ENCODE measurements at regions not wholly inside any gene's neighbourhood (a gene's known extent, or its start where the extent isn't known, plus 50 kb on each side); places are given as distances from the start of the nearest gene placed in this dataset.
A peak's percentile ranks its signal among the peaks of the same experiment; 100 is the strongest.

DNA sequence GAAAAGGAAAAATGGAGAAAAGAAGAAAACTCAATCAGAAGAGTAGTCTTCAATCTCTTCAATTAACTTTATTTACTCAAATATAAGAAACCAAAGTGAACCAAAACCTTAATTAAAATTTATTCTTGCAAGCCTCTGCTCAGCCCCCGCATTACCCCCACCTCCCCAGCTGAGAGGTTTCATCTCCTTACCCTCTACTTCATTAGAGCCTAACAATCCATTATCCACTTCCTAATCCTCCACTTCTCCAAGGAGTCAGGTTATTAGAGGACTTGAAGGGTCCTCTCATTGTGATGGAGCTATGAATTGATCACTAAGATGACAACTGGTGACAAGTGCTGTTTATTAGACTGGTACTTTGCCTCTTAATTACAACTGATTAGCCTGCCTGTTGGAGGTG, 956.5 kb downstream of the TFAP2A start:
- H3K27me3 ChIP-seq (ENCODE audit: insufficient read depth, low read length) = no peaks in the 10 kb centered on the region
- H3K36me3 ChIP-seq (ENCODE audit: insufficient read depth, low read depth, low read length) = no peaks in the 10 kb centered on the region
- H3K9ac ChIP-seq (ENCODE audit: low read depth, low read length) = 0 out of 2 replicates have a peak overlapping the region, but pooled peaks have one; percentile 8
- H3K4me3 ChIP-seq (ENCODE audit: low read length) = no peak overlapping the region
- peaks cover 30% of the 10 kb centered on the region; the same call in 1 of the 2 replicates for H3K4me1 ChIP-seq (ENCODE audit: insufficient read depth, low read length)
- H3K27ac ChIP-seq (ENCODE audit: low read length) = no peak overlapping the region
- no peaks in the 10 kb centered on the region for H3K9me3 ChIP-seq (ENCODE audit: insufficient read depth, low read depth, low read length)

DNA sequence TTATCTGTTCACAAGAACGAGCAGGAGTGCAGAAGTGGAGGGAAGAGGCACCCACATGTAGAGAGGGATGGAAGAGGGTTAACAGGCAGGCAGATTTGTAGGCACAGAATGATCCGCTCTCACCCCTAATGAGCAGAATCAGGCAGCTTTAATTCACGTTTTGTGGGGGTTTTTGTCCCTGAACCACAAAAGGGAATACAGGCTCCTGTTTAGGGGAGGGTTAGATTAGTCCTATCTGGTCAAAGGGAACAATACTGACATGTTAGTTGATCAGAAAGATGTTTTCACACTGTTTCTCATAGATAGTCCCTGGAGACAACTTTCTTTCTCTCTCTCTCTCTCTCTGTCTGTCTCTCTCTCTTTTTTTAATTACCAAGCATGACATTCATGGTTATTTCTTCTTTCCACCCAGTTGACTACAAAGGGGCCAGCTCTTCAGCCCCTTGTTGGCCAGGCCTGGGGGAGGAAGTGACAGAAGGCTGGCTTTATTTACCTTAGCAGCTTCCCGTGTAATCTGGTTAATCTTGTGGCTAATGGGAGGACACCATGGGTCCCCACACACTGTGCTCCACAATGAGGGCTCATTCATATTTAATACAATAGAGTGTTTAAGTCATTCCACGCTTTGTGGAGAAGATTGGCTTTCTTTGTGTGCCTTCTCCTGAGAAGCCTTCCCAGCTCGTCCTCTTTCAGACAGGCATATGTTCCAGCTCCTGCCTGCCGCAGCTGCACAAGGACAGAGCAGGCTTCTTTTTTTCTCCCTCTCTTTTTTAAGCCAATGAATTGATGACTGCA, 958.8 kb downstream of the TFAP2A start:
- Histone ChIP-seq H3K9ac (ENCODE audit: low read depth, low read length) (peak overlapping the region; percentile 52), H3K27me3 (ENCODE audit: insufficient read depth, low read length) (no peaks in the 10 kb centered on the region), H3K4me1 (ENCODE audit: insufficient read depth, low read length) (peaks cover 30% of the 10 kb centered on the region; the same call in 1 of the 2 replicates), H3K9me3 (ENCODE audit: insufficient read depth, low read depth, low read length) (peaks cover 5% of the 10 kb centered on the region; the same call in 1 of the 2 replicates), H3K36me3 (ENCODE audit: insufficient read depth, low read depth, low read length) (no peaks in the 10 kb centered on the region), H3K27ac (ENCODE audit: low read length) (peak overlapping the region; percentile 67), H3K4me3 (ENCODE audit: low read length) (peak overlapping the region; percentile 26; the same call in 1 of the 2 replicates)

DNA sequence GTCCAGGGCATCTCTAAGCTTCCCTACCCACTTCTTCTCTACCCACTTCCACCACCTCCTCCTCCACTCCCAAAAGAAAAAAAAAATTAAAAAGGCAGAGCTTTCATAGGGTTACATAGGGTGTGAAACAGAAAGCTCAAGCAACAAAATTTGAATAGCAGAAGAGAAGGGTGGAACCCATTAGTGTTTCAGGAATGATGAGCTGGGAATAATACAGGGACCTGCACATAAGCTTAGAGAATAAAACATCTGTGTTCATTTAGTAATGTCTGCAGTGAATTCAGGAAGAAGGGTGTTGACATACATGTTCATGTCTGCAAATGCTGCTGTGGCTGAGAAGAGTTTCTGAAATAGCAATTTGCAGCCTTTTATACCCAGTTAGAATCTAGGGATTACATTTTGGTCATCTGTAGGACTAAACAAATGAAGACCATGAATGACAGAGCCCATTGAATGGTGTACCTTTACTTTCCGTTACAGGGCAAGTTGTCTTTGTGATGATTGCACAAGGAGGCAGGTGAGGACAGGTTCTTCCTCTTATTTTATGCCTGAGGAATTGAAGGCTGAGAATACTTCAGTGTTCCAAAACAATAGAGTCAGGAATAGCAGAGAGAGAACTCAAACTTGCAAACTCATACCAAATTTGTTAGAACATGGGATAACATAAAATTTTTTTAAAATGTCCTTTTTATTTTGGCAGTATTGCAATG, 975.1 kb downstream of the TFAP2A start:
- Histone ChIP-seq H3K9ac (ENCODE audit: low read depth, low read length) (no peak overlapping the region), H3K4me3 (ENCODE audit: low read length) (no peak overlapping the region), H3K4me1 (ENCODE audit: insufficient read depth, low read length) (no peaks in the 10 kb centered on the region), H3K27me3 (ENCODE audit: insufficient read depth, low read length) (no peaks in the 10 kb centered on the region), H3K36me3 (ENCODE audit: insufficient read depth, low read depth, low read length) (no peaks in the 10 kb centered on the region), H3K9me3 (ENCODE audit: insufficient read depth, low read depth, low read length) (no peaks in the 10 kb centered on the region; the same call in 1 of the 2 replicates), H3K27ac (ENCODE audit: low read length) (no peak overlapping the region)

DNA sequence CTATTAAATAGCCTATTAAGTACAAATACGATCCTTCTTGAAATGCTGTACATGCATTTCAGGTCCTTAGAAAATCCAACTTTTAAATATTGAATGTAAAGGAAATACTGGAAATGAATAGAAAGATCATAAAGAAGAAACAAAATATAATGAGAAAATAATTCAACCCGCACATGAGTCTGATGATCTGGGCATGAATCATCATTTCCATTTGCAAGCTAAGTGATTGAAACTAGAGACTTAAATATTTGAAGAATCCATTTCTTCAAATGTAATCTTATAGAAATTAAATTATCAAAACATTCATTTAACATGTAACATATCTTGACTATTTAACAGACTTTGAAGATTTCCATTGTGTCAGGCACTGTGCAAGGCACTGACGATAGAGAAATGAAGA, 977.0 kb downstream of the TFAP2A start:
- H3K9ac ChIP-seq (ENCODE audit: low read depth, low read length) = no peak overlapping the region
- H3K27me3 ChIP-seq (ENCODE audit: insufficient read depth, low read length) = no peaks in the 10 kb centered on the region
- no peaks in the 10 kb centered on the region for H3K4me1 ChIP-seq (ENCODE audit: insufficient read depth, low read length)
- no peaks in the 10 kb centered on the region for H3K36me3 ChIP-seq (ENCODE audit: insufficient read depth, low read depth, low read length)
- no peak overlapping the region for H3K4me3 ChIP-seq (ENCODE audit: low read length)
- H3K9me3 ChIP-seq (ENCODE audit: insufficient read depth, low read depth, low read length) = no peaks in the 10 kb centered on the region
- H3K27ac ChIP-seq (ENCODE audit: low read length) = no peak overlapping the region

DNA sequence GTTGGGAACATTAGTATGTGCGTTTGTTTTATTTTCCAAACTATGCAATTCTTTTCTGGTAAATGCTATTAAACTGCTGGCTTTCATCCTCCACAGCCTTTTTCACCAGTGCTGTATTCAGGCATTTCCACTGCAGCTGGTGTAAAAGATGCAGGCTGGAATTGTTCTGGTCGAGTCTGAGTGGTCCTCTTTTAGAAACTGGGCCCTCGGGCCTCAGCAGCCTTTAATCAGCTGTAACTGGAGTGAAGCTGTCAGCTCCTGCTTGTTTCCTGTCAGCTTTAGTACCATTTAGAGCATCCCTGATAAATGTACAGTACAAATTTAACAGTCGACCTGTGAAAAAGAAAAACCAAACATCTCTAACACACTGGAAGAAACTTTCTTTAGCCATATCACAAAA, 979.6 kb downstream of the TFAP2A start:
- H3K4me3 ChIP-seq (ENCODE audit: low read length) = no peak overlapping the region
- H3K27ac ChIP-seq (ENCODE audit: low read length) = no peak overlapping the region
- no peaks in the 10 kb centered on the region for H3K4me1 ChIP-seq (ENCODE audit: insufficient read depth, low read length)
- no peak overlapping the region for H3K9ac ChIP-seq (ENCODE audit: low read depth, low read length)
- H3K27me3 ChIP-seq (ENCODE audit: insufficient read depth, low read length) = no peaks in the 10 kb centered on the region
- no peaks in the 10 kb centered on the region for H3K36me3 ChIP-seq (ENCODE audit: insufficient read depth, low read depth, low read length)
- H3K9me3 ChIP-seq (ENCODE audit: insufficient read depth, low read depth, low read length) = no peaks in the 10 kb centered on the region

DNA sequence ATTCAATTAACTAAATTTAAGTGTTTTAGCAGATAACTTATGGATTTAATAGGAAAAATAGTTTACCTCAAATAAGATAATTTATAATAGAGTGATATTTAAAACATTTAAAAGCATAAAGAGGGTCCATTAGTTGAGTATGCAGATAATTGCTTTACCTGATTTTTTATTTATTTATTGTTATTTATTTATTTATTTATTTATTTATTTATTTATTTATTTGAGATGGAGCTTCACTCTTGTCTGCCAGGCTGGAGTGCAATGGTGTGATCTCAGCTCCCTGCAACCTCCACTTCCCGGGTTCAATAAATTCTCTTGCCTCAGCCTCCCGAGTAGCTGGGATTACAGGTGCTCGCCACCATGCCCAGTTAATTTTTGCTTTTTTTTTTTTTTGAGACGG, 982.9 kb downstream of the TFAP2A start:
- Histone ChIP-seq H3K9ac (ENCODE audit: low read depth, low read length) (no peak overlapping the region), H3K27me3 (ENCODE audit: insufficient read depth, low read length) (no peaks in the 10 kb centered on the region), H3K36me3 (ENCODE audit: insufficient read depth, low read depth, low read length) (no peaks in the 10 kb centered on the region), H3K9me3 (ENCODE audit: insufficient read depth, low read depth, low read length) (no peaks in the 10 kb centered on the region), H3K27ac (ENCODE audit: low read length) (no peak overlapping the region), H3K4me3 (ENCODE audit: low read length) (no peak overlapping the region), H3K4me1 (ENCODE audit: insufficient read depth, low read length) (no peaks in the 10 kb centered on the region)

DNA sequence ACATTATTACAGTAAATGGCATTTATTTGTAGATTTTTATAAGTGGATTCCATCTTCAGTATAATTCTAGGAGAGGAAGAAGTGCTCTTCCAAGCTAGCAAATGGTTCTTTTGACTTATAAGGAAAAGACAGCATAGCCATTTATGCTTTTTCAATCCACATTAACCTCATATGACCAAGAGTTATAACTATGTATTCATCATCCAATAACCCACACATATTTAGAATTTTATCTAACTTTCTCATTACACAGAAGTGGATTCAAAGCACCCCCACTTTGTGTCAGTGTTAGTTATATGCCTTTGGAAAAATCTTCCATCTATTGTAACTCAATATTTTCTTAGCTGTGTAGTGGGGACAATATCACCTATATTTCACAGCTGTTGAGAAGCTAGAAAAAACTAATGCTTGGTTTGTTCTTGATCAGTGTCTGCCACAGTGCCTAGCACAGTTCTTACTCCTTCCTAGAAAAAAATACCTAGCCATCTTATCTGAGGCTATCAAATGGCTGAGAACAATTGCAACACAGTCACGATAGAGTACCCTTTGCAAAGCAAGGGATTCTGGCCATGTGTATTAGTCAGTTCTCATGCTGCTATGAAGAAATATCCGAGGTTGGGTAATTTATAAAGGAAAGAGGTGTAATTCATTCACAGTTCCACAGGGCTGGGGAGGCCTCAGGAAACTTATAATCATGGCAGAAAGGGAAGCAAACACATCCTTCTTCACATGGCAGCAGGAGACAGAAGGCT, 986.3 kb downstream of the TFAP2A start:
- Histone ChIP-seq H3K36me3 (ENCODE audit: insufficient read depth, low read depth, low read length) (no peaks in the 10 kb centered on the region), H3K9ac (ENCODE audit: low read depth, low read length) (no peak overlapping the region)

DNA sequence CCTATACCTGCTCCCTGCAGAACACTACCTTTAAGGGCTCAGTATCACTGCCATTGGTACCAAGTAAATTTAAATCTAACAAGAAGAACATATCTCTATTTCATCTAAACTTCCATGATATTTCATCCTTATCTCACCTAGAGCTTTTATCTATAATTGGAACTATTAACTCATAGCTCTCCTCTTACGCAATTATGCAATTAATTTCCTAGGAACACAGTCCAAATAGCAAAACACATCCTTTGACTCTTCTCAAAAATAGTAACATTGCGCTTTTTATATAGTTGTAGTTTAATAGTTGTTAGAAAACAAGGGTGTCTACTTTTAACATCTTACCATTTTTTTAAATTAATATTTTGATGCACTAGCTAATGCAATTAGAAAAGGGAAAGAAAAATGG, 986.8 kb upstream of the SLC35B3 start:
- Histone ChIP-seq H3K27ac (ENCODE audit: low read length) (no peak overlapping the region), H3K4me3 (ENCODE audit: low read length) (no peak overlapping the region), H3K36me3 (ENCODE audit: insufficient read depth, low read depth, low read length) (no peaks in the 10 kb centered on the region), H3K4me1 (ENCODE audit: insufficient read depth, low read length) (peaks cover 9% of the 10 kb centered on the region; the same call in 1 of the 2 replicates), H3K9me3 (ENCODE audit: insufficient read depth, low read depth, low read length) (no peaks in the 10 kb centered on the region), H3K27me3 (ENCODE audit: insufficient read depth, low read length) (no peaks in the 10 kb centered on the region), H3K9ac (ENCODE audit: low read depth, low read length) (no peak overlapping the region)

More for the DNA sequence above, 986.3 kb downstream of the TFAP2A start:
- no peaks in the 10 kb centered on the region for H3K27me3 ChIP-seq (ENCODE audit: insufficient read depth, low read length)
- H3K27ac ChIP-seq (ENCODE audit: low read length) = no peak overlapping the region
- H3K4me1 ChIP-seq (ENCODE audit: insufficient read depth, low read length) = peaks cover 6% of the 10 kb centered on the region; the same call in 1 of the 2 replicates
- H3K4me3 ChIP-seq (ENCODE audit: low read length) = no peak overlapping the region
- H3K9me3 ChIP-seq (ENCODE audit: insufficient read depth, low read depth, low read length) = no peaks in the 10 kb centered on the region

DNA sequence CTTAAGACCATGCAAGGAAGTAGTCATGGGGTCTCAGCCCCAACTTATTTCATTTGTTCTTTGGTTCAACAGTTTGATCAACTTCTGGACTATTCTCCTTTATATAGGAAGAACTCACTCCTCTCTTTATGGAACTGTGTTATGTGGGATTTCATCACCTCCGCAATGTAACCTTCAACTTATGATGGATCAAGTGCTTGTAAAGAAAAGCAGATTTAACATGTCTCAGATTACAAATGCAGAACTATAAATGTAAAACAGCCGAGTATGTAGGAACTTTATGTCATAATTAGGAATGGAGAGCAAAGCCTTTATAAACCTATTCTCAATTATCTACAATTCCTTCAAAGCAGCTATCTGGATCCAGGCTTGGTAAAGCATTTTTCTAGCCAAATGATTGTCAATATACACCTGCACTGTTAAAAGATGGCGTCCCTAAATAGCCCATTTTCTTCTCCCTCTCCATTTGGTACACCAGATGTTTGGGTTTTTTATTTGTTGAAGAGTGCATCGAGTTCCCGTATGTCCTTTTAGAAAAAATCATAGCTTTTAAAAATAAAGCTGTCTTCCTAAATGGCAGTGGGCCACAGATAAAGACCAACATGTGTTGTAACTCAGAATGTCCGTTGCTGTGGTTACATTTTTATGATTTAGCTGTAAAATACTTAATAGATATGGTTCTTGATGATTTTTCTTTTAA, 985.1 kb upstream of the SLC35B3 start:
- H3K9ac ChIP-seq (ENCODE audit: low read depth, low read length) = no peak overlapping the region
- H3K27me3 ChIP-seq (ENCODE audit: insufficient read depth, low read length) = no peaks in the 10 kb centered on the region
- no peaks in the 10 kb centered on the region for H3K36me3 ChIP-seq (ENCODE audit: insufficient read depth, low read depth, low read length)
- peaks cover 5% of the 10 kb centered on the region; the same call in 1 of the 2 replicates for H3K4me1 ChIP-seq (ENCODE audit: insufficient read depth, low read length)
- no peak overlapping the region for H3K27ac ChIP-seq (ENCODE audit: low read length)
- H3K4me3 ChIP-seq (ENCODE audit: low read length) = no peak overlapping the region
- H3K9me3 ChIP-seq (ENCODE audit: insufficient read depth, low read depth, low read length) = no peaks in the 10 kb centered on the region

DNA sequence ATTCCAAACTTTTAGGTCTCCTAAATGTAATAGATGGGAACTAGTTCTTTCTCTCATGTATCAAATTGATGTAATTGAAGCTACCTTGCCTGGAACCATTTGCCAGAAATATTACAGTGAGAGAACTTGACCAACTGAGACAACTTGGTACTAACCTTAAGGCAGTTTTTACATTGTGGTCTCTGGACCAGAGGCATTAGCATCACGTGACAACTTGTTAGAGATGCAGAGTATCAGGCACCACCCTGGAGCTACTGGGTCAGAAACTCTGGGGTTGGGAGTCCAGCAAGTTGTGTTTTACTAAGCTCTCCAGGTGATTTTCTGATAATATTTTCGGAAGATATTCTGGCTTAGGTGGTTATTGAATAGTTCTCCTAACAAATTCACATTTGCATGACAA, 982.1 kb upstream of the SLC35B3 start:
- no peaks in the 10 kb centered on the region for H3K9me3 ChIP-seq (ENCODE audit: insufficient read depth, low read depth, low read length)
- H3K4me3 ChIP-seq (ENCODE audit: low read length) = no peak overlapping the region
- no peaks in the 10 kb centered on the region for H3K27me3 ChIP-seq (ENCODE audit: insufficient read depth, low read length)
- no peaks in the 10 kb centered on the region for H3K36me3 ChIP-seq (ENCODE audit: insufficient read depth, low read depth, low read length)
- H3K4me1 ChIP-seq (ENCODE audit: insufficient read depth, low read length) = no peaks in the 10 kb centered on the region
- H3K27ac ChIP-seq (ENCODE audit: low read length) = no peak overlapping the region
- no peak overlapping the region for H3K9ac ChIP-seq (ENCODE audit: low read depth, low read length)

DNA sequence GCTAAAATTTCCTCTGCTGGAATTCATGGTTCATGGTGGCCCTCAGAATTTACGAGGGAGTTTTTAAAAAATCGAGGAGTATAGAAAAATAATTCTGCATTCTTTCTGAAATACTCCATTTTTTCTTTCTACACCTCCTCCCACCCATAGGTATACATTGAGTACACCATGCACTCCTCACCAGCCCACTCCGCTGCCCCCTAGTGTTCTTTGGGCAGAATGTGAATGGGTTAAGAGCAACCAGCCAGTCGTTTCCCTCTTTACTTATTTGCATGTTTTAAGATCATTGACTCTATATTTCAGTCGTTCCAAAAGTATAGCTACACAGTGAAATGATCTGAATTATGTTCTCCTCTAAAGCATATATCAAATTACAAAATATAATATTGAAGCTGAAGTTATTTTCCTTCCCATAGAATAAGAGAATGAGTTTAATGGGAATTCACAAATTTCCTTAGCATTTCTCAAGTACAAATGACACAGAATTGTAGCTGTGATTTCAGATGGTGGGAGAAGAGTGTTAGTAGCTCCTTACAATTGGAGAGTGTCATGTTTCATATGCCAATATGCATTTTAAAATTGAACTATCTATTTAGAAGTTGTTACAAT, 977.7 kb upstream of the SLC35B3 start:
- Histone ChIP-seq H3K4me1 (ENCODE audit: insufficient read depth, low read length) (no peaks in the 10 kb centered on the region), H3K36me3 (ENCODE audit: insufficient read depth, low read depth, low read length) (no peaks in the 10 kb centered on the region), H3K9ac (ENCODE audit: low read depth, low read length) (no peak overlapping the region), H3K27ac (ENCODE audit: low read length) (no peak overlapping the region), H3K9me3 (ENCODE audit: insufficient read depth, low read depth, low read length) (no peaks in the 10 kb centered on the region), H3K27me3 (ENCODE audit: insufficient read depth, low read length) (no peaks in the 10 kb centered on the region), H3K4me3 (ENCODE audit: low read length) (no peak overlapping the region)
